Activated T-helper 2 cell treated with anti-CD3 and anti-CD28 coated beads, Interferon-gamma antibody, Interleukin-2, Interleukin-4, amounts not matched to agents 10 μg/mL and 5 μg/mL and 100 μg/mL, durations not matched to agents 14 hours and 24 hours and 36 hours (primary cell): ENCODE measurements at regions not wholly inside any gene's neighbourhood (a gene's known extent, or its start where the extent isn't known, plus 50 kb on each side); places are given as distances from the start of the nearest gene placed in this dataset.

ENCODE experiments used
- DNase-seq: peaks from one replicate; pipeline ENCODE4 v3.0.0; 2021; ENCODE audit warnings: low spot score
- H3K27ac Mint-ChIP-seq: one replicate; pipeline ENCODE4 v1.8.0; 2021; ENCODE audit warnings: mixed read lengths
- H3K27me3 Mint-ChIP-seq: one replicate; pipeline ENCODE4 v1.8.0; 2021; ENCODE audit warnings: low read depth, mixed read lengths
- H3K36me3 Mint-ChIP-seq: one replicate; pipeline ENCODE4 v1.8.0; 2021; ENCODE audit warnings: low read depth, mixed read lengths
- H3K4me1 Mint-ChIP-seq: one replicate; pipeline ENCODE4 v1.8.0; 2021; ENCODE audit warnings: low read depth, mixed read lengths
- H3K4me3 Mint-ChIP-seq: one replicate; pipeline ENCODE4 v1.8.0; 2021; ENCODE audit warnings: low read depth, mild to moderate bottlenecking, moderate library complexity, mixed read lengths
- H3K9me3 Mint-ChIP-seq: one replicate; pipeline ENCODE4 v1.8.0; 2021; ENCODE audit warnings: mixed read lengths
- intact Hi-C: fragments of 100-400 bp; cut with micrococcal nuclease; formaldehyde crosslinking; loops from one replicate; pipeline ENCODE4 v1.15.1; 2023

DNA sequence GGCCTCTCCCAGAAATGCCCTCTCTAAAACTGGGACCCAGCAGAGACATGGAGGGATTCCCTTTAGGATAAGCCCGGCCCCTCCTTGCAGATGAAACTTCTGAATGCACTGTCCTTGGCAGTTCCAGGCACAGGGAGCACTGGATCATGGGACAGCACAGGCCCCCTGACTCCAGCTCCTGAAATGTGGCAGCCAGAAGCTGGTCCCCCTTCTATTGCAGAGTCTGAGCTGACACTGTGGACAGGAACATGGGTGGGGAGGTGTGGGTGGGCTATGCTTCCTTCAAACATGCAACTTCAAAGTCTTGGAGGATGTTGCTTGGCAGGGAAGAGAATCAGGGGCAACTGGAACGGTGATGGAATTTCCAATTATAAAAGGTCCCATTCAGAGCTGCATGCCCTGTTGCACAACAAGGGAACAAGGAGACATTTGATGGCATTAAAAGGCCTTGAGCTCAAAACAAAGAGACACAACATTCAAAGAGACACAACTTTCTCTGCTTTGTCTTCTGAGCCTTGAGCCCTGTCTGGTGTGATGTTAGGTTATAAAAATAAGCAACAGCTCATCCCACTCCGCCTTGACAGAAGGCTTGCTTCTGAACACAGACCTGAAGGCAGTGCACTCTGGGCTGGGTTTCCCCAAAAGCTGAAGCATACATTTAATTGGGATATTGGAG, 239.0 kb downstream of the OSR1 start:
- no peaks in the 10 kb centered on the region for H3K36me3 Mint-ChIP-seq
- H3K9me3 Mint-ChIP-seq: no peaks in the 10 kb centered on the region
- H3K27ac Mint-ChIP-seq: no peak overlapping the region
- intact Hi-C loops: no loop called here
- no peaks in the 10 kb centered on the region for H3K4me1 Mint-ChIP-seq
- no peaks in the 10 kb centered on the region for H3K27me3 Mint-ChIP-seq
- no peak for DNase-seq
- H3K4me3 Mint-ChIP-seq: no peak overlapping the region

DNA sequence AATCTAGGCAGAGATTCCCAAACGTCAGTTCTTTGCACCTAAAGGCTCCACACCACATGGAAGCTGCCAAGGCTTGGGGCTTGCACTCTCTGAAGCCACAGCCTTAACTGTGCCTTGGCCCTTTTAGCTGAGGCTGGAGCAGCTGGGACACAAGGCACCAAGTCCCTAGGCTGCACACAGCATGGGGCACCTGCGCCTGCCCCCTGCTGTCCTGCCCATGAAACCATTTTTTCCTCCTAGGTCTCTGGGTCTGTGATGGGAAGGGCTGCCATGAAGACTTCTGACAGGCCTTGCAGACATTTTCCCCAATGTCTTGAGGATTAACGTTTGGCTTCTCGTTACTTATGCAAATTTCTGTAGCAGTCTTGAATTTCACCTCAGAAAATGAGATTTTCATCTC, 241.5 kb downstream of the OSR1 start:
- Mint-ChIP-seq H3K9me3 (no peaks in the 10 kb centered on the region), H3K36me3 (no peaks in the 10 kb centered on the region), H3K4me1 (no peaks in the 10 kb centered on the region), H3K27ac (no peak overlapping the region), H3K27me3 (no peaks in the 10 kb centered on the region), H3K4me3 (no peak overlapping the region)
- intact Hi-C loops: no loop called here
- no peak for DNase-seq

DNA sequence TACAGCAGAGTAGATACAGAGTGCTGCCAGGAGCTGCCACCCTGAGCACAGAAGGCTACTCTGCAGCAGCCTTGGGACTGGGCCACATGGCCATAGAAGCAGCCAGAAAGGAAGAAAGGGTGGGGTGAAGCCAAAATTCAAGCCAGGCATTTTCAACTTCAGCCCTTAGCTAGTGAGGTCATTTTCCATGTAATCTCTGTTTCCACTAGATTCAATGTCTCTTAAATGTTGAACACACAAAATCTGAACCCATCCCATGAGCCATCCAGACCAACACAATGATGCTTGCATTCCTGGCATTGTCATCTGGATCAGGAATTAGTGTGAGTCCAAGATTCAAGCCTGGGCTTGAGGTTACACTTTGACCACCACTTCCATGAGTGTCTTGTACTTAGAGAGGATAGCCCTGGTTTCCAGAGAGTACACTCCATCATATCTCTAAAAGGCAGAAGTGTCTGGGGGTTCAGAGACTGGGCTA, 243.6 kb downstream of the OSR1 start:
- Mint-ChIP-seq H3K27ac (no peak overlapping the region), H3K4me1 (no peaks in the 10 kb centered on the region), H3K36me3 (no peaks in the 10 kb centered on the region), H3K9me3 (no peaks in the 10 kb centered on the region), H3K4me3 (no peak overlapping the region), H3K27me3 (no peaks in the 10 kb centered on the region)
- intact Hi-C loops: no loop called here
- no peak for DNase-seq

DNA sequence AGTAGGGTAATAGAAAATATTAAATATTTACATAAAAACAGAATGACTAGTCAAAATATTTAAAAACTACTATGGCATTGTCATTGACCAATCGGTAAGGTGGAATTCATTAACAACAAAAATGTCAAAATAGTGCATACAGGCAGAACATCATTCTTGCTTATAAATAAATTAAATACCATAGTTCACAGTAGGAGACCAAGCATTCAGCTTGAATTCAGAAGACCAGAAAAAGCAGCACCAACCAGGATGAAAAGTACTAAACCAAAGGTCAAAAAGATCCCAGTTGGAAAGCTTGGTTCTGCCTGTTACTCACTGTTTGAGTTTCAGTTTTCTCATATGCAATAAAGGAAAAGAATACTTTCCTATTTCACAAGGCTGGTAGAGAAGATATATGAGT, 244.3 kb downstream of the OSR1 start:
- no peaks in the 10 kb centered on the region for H3K9me3 Mint-ChIP-seq
- no peak overlapping the region for H3K27ac Mint-ChIP-seq
- H3K4me1 Mint-ChIP-seq: no peaks in the 10 kb centered on the region
- no peak for DNase-seq
- intact Hi-C loops: no loop called here
- H3K36me3 Mint-ChIP-seq: no peaks in the 10 kb centered on the region
- H3K4me3 Mint-ChIP-seq: no peak overlapping the region
- H3K27me3 Mint-ChIP-seq: no peaks in the 10 kb centered on the region

DNA sequence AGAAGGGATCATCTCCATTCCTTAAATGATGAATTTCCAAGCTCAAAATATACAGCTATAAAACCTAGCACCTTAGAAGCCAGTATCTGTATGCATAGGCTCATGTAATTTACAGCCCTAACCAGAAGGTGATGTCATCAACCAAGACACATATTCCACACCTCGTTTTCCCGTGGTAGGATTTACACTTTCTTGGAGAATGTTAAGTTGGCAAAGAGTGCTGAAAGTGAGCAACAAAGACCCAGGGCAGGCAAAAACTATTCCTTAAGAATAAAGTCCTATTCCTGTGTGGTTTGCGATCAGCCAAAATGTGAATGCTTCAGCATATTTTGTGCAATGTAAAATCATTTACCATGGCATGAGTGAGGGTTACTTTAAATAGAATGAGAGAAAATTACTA, 247.1 kb downstream of the OSR1 start:
- H3K9me3 Mint-ChIP-seq: no peaks in the 10 kb centered on the region
- DNase-seq: no peak
- H3K4me1 Mint-ChIP-seq: no peaks in the 10 kb centered on the region
- no peak overlapping the region for H3K27ac Mint-ChIP-seq
- H3K4me3 Mint-ChIP-seq: no peak overlapping the region
- intact Hi-C loops: no loop called here
- H3K27me3 Mint-ChIP-seq: no peaks in the 10 kb centered on the region
- no peaks in the 10 kb centered on the region for H3K36me3 Mint-ChIP-seq

DNA sequence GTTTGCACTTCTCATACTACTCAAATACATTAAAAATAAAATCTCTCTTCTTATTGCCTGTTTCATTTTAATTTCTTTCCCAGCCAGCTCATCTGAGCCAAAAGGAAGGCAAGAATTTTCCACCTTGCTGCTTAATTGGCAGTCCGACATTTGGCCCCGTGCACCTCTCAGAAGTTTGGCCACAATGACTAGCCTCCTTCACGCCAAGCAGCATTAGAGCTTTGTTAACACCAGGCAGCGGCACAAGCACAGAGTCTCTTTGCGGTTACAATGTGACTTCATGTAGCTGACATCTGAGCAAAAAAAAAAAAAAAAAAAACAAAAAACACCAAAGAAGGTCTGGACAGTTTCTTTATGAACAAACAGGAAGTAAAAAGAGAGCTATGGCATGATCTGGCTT, 248.9 kb downstream of the OSR1 start:
- no peak for DNase-seq
- Mint-ChIP-seq H3K4me1 (no peaks in the 10 kb centered on the region), H3K27ac (no peak overlapping the region), H3K27me3 (no peaks in the 10 kb centered on the region), H3K4me3 (no peak overlapping the region), H3K9me3 (no peaks in the 10 kb centered on the region), H3K36me3 (no peaks in the 10 kb centered on the region)
- intact Hi-C loops: no loop called here

DNA sequence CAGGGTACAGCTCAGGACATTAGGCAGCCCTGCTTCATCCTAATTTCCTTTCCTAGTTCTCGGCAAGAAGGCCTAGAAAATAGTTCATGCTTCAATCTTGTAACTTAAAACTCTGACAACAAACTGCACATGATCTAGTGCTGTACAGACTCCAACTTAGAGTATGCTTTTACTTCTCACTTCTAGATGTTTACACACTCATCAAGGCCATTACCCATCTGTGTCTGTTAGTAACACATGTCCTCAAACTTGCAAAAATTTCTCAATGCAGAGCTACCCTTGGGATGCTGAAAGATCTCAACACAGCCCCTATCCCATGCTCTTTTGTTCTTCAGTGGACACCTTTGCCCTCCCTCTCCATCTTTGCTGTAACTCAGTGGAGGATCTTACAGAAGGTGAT, 252.0 kb downstream of the OSR1 start:
- DNase-seq: no peak
- Mint-ChIP-seq H3K27me3 (no peaks in the 10 kb centered on the region), H3K4me3 (no peak overlapping the region), H3K4me1 (no peaks in the 10 kb centered on the region), H3K9me3 (no peaks in the 10 kb centered on the region), H3K36me3 (no peaks in the 10 kb centered on the region), H3K27ac (no peak overlapping the region)
- intact Hi-C loops: no loop called here

DNA sequence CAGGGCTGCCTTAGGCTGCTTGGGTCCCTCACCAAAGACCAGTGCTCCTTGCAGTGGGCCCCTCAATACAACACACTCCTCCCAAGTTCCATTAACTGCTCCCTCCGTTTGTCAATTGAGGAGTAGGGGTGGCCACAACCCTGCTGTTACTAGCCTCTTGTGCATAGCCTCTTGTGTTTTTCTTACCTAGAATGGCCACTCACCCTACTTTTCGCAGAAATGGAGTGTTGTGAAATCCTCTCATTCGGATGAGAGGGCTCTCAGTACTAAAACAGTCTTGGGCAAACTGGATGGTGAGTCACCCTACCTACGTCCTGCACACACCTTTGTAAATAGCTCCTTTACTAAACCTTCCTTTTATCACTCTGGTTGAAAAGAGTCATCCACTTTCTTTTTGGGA, 253.9 kb downstream of the OSR1 start:
- DNase-seq: no peak
- Mint-ChIP-seq H3K27me3 (no peaks in the 10 kb centered on the region), H3K4me3 (no peak overlapping the region), H3K9me3 (no peaks in the 10 kb centered on the region), H3K36me3 (no peaks in the 10 kb centered on the region), H3K4me1 (no peaks in the 10 kb centered on the region), H3K27ac (no peak overlapping the region)
- intact Hi-C loops: no loop called here

DNA sequence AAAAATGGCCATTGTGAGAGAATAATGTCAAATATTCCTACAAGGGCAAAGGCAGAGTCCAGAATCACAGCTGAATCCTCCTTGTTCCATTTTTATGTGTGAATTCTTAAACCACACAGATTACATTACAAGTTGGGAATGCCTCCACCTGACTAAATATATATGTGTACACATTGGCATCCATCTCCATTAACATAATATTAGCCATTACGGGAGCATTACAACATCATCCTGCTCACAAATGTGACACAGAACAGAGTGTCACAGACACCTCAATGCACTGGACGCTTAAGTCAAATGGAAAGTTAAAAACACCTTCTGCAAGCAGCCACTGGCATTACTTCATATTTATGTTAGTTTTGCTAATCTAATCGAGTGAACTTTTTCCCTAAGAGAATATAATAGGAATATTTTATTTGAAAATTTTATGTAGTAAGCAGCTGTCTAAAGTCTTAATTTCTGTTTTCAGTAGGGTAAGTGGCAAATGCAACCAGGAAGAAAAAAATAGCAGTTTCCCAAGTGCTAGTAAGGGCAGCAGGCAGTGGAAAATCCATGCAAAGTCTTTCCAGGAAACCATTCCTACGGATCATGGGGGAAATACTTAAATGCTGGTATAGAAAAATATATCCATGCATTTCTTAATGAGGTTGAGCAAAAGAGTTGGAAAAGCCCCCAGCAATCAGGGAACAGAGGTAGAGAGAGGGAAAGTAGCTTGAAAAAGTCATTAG, 255.6 kb downstream of the OSR1 start:
- Mint-ChIP-seq H3K9me3 (no peaks in the 10 kb centered on the region), H3K36me3 (no peaks in the 10 kb centered on the region), H3K27me3 (no peaks in the 10 kb centered on the region), H3K4me3 (no peak overlapping the region), H3K4me1 (no peaks in the 10 kb centered on the region), H3K27ac (no peak overlapping the region)
- no peak for DNase-seq
- intact Hi-C loops: no loop called here

DNA sequence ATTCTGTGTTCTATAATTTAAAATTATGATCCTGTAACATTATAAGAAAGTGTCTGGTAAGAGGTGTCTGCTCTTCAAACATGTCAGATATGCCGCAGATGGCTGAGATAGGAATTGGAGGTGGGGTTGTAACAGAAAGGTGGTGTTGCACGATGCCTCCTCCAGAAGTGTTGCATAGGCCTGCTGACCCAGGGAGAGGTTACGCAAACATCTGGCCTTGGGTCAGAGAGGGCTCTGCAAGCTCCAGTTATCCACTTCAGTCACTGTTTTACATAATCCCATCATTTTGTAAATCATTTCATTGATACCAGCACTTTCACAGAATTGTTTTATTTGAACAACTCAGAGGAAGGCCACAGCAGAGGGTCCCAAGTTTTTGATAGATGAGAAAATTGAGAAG, 256.5 kb downstream of the OSR1 start:
- Mint-ChIP-seq H3K4me3 (no peak overlapping the region), H3K9me3 (no peaks in the 10 kb centered on the region), H3K27me3 (no peaks in the 10 kb centered on the region), H3K4me1 (no peaks in the 10 kb centered on the region), H3K36me3 (no peaks in the 10 kb centered on the region), H3K27ac (no peak overlapping the region)
- intact Hi-C loops: no loop called here
- DNase-seq: no peak

DNA sequence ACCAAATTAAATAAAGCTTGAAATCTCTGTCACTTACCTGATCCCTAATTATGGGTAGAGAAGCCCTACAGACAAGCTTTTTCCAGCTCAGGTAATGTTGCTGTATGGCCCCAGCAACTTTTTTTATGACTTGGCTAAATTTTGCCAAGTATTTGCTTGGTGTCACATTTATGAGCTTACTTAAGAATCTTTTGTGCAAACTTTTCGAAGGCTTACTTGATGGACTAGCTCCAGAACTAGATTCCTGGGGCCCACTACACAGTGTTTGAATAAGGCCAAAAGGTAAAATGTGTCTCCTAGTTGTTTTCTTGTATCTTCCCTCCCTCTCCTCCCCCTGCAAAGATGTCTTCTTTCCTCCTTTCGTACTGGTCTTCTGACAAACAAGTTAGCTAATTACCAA, 257.9 kb downstream of the OSR1 start:
- Mint-ChIP-seq H3K9me3 (no peaks in the 10 kb centered on the region), H3K36me3 (no peaks in the 10 kb centered on the region), H3K4me1 (no peaks in the 10 kb centered on the region), H3K27me3 (no peaks in the 10 kb centered on the region), H3K27ac (no peak overlapping the region), H3K4me3 (no peak overlapping the region)
- DNase-seq: no peak
- intact Hi-C loops: no loop called here

DNA sequence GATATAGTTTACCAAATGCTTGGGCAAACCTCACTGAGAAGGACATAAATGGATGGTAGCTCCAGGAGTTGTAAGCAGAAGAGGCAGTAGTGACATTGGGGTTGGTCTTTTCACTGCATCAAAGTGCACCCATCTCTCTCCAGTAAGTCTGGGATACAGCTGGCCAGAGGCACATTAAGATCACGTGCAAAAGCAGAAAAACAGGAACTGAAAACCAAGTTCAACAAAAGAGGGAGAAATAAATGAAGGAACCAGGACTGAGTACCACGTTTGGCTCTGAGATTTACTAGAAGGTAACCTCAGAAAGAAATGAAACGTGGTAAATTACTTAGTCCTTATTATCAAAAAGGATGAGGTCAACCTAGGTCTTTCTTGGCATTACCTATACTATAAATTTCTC, 259.2 kb downstream of the OSR1 start:
- no peaks in the 10 kb centered on the region for H3K4me1 Mint-ChIP-seq
- no peaks in the 10 kb centered on the region for H3K27me3 Mint-ChIP-seq
- no peak overlapping the region for H3K4me3 Mint-ChIP-seq
- DNase-seq: no peak
- no peak overlapping the region for H3K27ac Mint-ChIP-seq
- no peaks in the 10 kb centered on the region for H3K9me3 Mint-ChIP-seq
- intact Hi-C loops: no loop called here
- H3K36me3 Mint-ChIP-seq: no peaks in the 10 kb centered on the region

DNA sequence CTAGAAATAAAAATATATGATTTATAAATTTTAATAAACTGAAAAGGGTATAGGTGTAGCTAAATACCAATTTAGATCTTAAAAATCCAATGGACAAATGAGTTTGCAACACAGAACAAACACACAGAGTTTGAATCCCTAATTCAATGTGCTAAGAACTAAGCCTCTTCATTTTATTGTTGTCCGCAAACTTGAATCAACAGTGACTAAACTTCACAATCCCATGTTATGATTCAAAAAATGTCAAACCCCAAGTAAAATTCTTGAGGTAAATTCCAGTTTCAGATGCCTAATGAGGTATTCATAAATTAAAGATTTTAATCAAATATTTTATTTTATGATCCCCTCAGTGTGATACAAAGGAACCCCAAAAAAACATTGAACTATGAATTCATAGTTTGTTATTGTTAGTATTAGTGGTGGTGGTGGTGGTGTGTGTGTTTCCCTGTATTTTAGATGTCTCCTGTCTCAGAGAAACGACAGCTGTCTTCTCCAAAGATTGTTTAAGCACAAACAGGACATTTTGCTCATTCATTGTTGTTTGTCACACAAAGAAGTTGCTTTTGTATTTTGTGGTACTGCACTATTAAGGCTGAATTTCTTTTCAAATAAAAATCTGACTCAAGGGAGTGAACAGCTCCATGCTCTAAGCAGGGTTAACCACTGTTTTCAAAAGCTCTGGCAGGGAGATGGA, 259.8 kb downstream of the OSR1 start:
- DNase-seq: no peak
- Mint-ChIP-seq H3K4me3 (no peak overlapping the region), H3K27ac (no peak overlapping the region), H3K36me3 (no peaks in the 10 kb centered on the region), H3K9me3 (no peaks in the 10 kb centered on the region), H3K4me1 (no peaks in the 10 kb centered on the region), H3K27me3 (no peaks in the 10 kb centered on the region)
- intact Hi-C loops: no loop called here
